ENCODE measurements at regions not wholly inside any gene's neighbourhood (a gene's known extent, or its start where the extent isn't known, plus 50 kb on each side); places are given as distances from the start of the nearest gene placed in this dataset.

DNA sequence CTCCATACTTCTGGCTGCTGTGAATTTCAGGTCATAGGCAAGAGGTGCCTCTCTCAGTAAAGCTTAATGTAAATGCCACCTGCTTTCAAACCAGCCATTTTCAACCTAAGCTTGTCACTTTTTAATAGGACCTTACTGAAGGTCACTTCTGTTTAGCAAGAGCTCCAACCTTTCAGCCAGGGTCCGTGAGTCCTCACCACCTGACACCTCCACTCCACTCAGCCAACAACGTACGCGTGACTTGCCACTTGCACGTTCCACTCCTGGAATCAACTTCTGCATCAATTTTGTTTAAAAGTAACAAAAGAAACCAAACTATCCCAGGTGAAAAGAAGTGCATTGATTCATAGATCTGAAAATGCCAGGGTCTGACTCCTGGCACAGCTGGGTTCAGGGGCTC, 114.4 kb downstream of the TRIM29 start:
- H3K4me3 ChIP-seq (ENCODE audit: low read depth, low read length) = no peak overlapping the region
- DNase-seq (ENCODE audit: low read depth) = no peak
- TF ChIP-seq, protein P1, sequence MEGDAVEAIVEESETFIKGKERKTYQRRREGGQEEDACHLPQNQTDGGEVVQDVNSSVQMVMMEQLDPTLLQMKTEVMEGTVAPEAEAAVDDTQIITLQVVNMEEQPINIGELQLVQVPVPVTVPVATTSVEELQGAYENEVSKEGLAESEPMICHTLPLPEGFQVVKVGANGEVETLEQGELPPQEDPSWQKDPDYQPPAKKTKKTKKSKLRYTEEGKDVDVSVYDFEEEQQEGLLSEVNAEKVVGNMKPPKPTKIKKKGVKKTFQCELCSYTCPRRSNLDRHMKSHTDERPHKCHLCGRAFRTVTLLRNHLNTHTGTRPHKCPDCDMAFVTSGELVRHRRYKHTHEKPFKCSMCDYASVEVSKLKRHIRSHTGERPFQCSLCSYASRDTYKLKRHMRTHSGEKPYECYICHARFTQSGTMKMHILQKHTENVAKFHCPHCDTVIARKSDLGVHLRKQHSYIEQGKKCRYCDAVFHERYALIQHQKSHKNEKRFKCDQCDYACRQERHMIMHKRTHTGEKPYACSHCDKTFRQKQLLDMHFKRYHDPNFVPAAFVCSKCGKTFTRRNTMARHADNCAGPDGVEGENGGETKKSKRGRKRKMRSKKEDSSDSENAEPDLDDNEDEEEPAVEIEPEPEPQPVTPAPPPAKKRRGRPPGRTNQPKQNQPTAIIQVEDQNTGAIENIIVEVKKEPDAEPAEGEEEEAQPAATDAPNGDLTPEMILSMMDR (IDR thresholded peaks at IDR 0.05; ENCODE audit: insufficient read depth, low read depth, low read length, missing control alignments) = no peak

DNA sequence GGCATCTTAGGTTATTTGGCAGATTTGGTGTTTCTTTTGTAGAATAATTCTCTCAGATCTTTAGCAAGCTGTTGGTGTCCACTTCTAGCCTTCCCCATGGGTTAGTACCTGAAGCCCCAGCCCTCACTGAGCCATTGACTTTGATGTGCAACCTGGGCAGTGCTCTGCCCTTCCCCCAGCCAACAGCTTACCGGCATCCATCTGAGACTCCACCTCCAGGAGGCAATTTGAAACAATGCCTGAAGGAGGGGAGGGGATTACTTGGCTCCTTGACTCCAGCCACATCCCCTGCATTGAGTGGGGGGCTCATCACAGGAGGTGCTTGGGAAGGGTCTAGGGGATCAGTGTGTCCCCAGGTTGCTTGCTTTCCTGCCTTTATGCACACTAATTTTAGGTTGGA, 114.8 kb downstream of the TRIM29 start:
- H3K4me3 ChIP-seq (ENCODE audit: low read depth, low read length) = no peak overlapping the region
- no peak for DNase-seq (ENCODE audit: low read depth)
- TF ChIP-seq, protein P1 (IDR thresholded peaks at IDR 0.05; ENCODE audit: insufficient read depth, low read depth, low read length, missing control alignments) = no peak

DNA sequence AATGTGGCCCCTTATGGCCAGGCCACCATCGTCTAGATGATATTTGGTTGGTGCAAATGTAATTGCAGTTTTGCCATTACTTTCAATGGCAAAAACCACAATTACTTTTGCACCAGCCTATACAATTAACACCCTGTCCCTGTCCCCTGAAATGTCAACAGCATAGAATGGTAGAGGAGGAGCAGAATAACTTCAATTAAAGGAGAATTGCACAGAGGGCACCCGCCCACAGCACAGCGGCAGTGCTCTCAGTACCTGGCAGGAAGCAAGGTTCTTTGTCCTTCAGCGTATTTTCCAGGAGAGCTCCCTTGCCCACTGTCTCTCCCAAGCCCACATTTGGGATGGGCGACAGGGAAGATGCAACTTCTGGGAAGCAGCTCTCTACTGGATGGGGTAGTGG, 115.3 kb downstream of the TRIM29 start:
- no peak for DNase-seq (ENCODE audit: low read depth)
- TF ChIP-seq, protein P1 (IDR thresholded peaks at IDR 0.05; ENCODE audit: insufficient read depth, low read depth, low read length, missing control alignments) = no peak
- H3K4me3 ChIP-seq (ENCODE audit: low read depth, low read length) = no peak overlapping the region

- TF ChIP-seq, protein P1 (IDR thresholded peaks at IDR 0.05; ENCODE audit: insufficient read depth, low read depth, low read length, missing control alignments) = no peak
- no peak for DNase-seq (ENCODE audit: low read depth)
- no peak overlapping the region for H3K4me3 ChIP-seq (ENCODE audit: low read depth, low read length)
These were observed 115.9 kb downstream of the TRIM29 start for GRCh38 chr11:120021978-120022377.

- no peak overlapping the region for H3K4me3 ChIP-seq (ENCODE audit: low read depth, low read length)
- TF ChIP-seq, protein P1 (IDR thresholded peaks at IDR 0.05; ENCODE audit: insufficient read depth, low read depth, low read length, missing control alignments) = no peak
- no peak for DNase-seq (ENCODE audit: low read depth)
These were observed 116.4 kb downstream of the TRIM29 start for GRCh38 chr11:120021391-120021953.

GRCh38 chr11:120020981-120021380, 116.9 kb downstream of the TRIM29 start:
- H3K4me3 ChIP-seq (ENCODE audit: low read depth, low read length) = no peak overlapping the region

More at GRCh38 chr11:120020981-120021380, 116.9 kb downstream of the TRIM29 start:
- DNase-seq (ENCODE audit: low read depth) = no peak
- TF ChIP-seq, protein P1 (IDR thresholded peaks at IDR 0.05; ENCODE audit: insufficient read depth, low read depth, low read length, missing control alignments) = no peak

All from GM12865 (cell line).